SK-N-MC (cell line): ENCODE measurements at regions not wholly inside any gene's neighbourhood (a gene's known extent, or its start where the extent isn't known, plus 50 kb on each side); places are given as distances from the start of the nearest gene placed in this dataset.

Source experiments
- DNase-seq: peaks from one replicate; pipeline ENCODE4 v3.0.0-alpha.2; 2011; ENCODE audit warnings: low read depth, low spot score
- H3K27ac ChIP-seq: fragments of 200-600 bp; sonication (generic); 2 replicates; pipeline ENCODE4 v1.5.1; 2016; ENCODE audit warnings: mixed run types
- H3K36me3 ChIP-seq: fragments of 200-600 bp; sonication (generic); 2 replicates; pipeline ENCODE4 v1.6.1; 2017; ENCODE audit warnings: antibody characterized with exemption, low read length, mixed read lengths; ENCODE audit not compliant: insufficient read depth
- H3K4me3 ChIP-seq: fragments of 200-600 bp; sonication (generic); 2 replicates; pipeline ENCODE4 v1.5.1; 2016
- H3K9ac ChIP-seq: fragments of 200-600 bp; sonication (generic); 2 replicates; pipeline ENCODE4 v1.8.0; 2017; ENCODE audit warnings: mixed run types, mixed read lengths; ENCODE audit not compliant: insufficient read length
- H3K9me3 ChIP-seq: fragments of 200-600 bp; sonication (generic); 2 replicates; pipeline ENCODE4 v1.6.1; 2017; ENCODE audit warnings: low read depth, mild to moderate bottlenecking, antibody characterized with exemption, low read length, moderate library complexity, mixed read lengths
- EZH2 ChIP-seq: fragments of 200-600 bp; sonication (generic); IDR thresholded peaks from one replicate; pipeline ENCODE4 v1.6.1; 2017; ENCODE audit warnings: antibody characterized with exemption
- FOXP2 ChIP-seq: optimal IDR thresholded peaks from 2 replicates; pipeline ENCODE3; 2011; ENCODE audit warnings: mild to moderate bottlenecking, moderate library complexity; ENCODE audit not compliant: insufficient read depth; ENCODE audit errors: extremely low read length, control extremely low read depth
- POLR2AphosphoS5 ChIP-seq: IDR thresholded peaks from 2 replicates; pipeline ENCODE4 v1.6.1; 2012; ENCODE audit warnings: mild to moderate bottlenecking, low read depth, low read length, borderline replicate concordance

- DNase-seq, result no peak
- no peak overlapping the region for H3K27ac ChIP-seq
- H3K9ac ChIP-seq, result no peak overlapping the region
- H3K9me3 ChIP-seq, result no peaks in the 10 kb centered on the region
- TF ChIP-seq POLR2AphosphoS5 (no peak), EZH2 (no peak), FOXP2 (no peak)
- no peaks in the 10 kb centered on the region for H3K36me3 ChIP-seq
- no peak overlapping the region for H3K4me3 ChIP-seq
Observed at GRCh38 chr2:117738991-117739839, 75.3 kb upstream of the DDX18 start.

GRCh38 chr2:117745537-117745936 is 69.0 kb upstream of the DDX18 start:
- Histone ChIP-seq H3K36me3 (no peaks in the 10 kb centered on the region), H3K9me3 (no peaks in the 10 kb centered on the region), H3K9ac (no peak overlapping the region), H3K27ac (no peak overlapping the region), H3K4me3 (no peak overlapping the region)
- DNase-seq, result no peak
- no peak for TF ChIP-seq EZH2
- no peak for TF ChIP-seq FOXP2
- no peak for TF ChIP-seq POLR2AphosphoS5

DNA sequence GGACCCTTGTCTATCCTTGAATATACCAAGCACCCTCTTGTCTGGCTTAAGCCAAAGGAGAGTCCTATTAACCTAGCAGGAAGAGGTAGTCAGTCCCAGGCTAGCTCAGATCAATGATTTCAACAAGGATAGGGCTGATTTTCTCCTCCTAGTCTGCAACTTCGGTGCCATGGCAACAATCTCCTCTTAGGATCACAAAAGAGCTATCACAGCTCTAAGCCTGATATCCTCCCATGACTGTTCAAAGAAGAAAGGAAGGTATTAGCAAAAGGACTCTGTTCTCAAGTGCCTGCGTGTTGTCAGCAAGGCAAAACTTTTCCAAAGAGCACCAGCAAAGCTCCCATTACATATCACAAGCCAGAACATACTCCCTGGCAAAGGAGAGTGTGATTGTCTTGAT is 58.7 kb upstream of the DDX18 start:
- TF ChIP-seq FOXP2 (no peak), POLR2AphosphoS5 (no peak), EZH2 (no peak)
- Histone ChIP-seq H3K9ac (no peak overlapping the region), H3K36me3 (no peaks in the 10 kb centered on the region), H3K27ac (no peak overlapping the region), H3K9me3 (no peaks in the 10 kb centered on the region), H3K4me3 (no peak overlapping the region)
- no peak for DNase-seq

GRCh38 chr2:117760916-117761315 is 53.6 kb upstream of the DDX18 start:
- Histone ChIP-seq H3K9ac (no peak overlapping the region), H3K9me3 (no peaks in the 10 kb centered on the region), H3K4me3 (no peak overlapping the region), H3K36me3 (no peaks in the 10 kb centered on the region), H3K27ac (no peak overlapping the region)
- no peak for DNase-seq
- TF ChIP-seq POLR2AphosphoS5 (no peak), EZH2 (no peak), FOXP2 (no peak)

- H3K36me3 ChIP-seq, result no peaks in the 10 kb centered on the region
- no peak overlapping the region for H3K4me3 ChIP-seq
- no peak for DNase-seq
- H3K9me3 ChIP-seq, result no peaks in the 10 kb centered on the region
- TF ChIP-seq FOXP2 (no peak), POLR2AphosphoS5 (no peak), EZH2 (no peak)
- H3K9ac ChIP-seq, result no peak overlapping the region
- H3K27ac ChIP-seq, result no peak overlapping the region
Observed at GRCh38 chr2:117762454-117762853, 52.0 kb upstream of the DDX18 start.

GRCh38 chr2:117763804-117764203 is 50.7 kb upstream of the DDX18 start:
- H3K27ac ChIP-seq, result no peak overlapping the region
- DNase-seq, result no peak
- H3K4me3 ChIP-seq, result no peak overlapping the region
- H3K9ac ChIP-seq, result no peak overlapping the region
- TF ChIP-seq POLR2AphosphoS5 (no peak), FOXP2 (no peak), EZH2 (no peak)
- no peaks in the 10 kb centered on the region for H3K9me3 ChIP-seq
- no peaks in the 10 kb centered on the region for H3K36me3 ChIP-seq
